ENCODE measurements at regions not wholly inside any gene's neighbourhood (a gene's known extent, or its start where the extent isn't known, plus 50 kb on each side); places are given as distances from the start of the nearest gene placed in this dataset.

DNA sequence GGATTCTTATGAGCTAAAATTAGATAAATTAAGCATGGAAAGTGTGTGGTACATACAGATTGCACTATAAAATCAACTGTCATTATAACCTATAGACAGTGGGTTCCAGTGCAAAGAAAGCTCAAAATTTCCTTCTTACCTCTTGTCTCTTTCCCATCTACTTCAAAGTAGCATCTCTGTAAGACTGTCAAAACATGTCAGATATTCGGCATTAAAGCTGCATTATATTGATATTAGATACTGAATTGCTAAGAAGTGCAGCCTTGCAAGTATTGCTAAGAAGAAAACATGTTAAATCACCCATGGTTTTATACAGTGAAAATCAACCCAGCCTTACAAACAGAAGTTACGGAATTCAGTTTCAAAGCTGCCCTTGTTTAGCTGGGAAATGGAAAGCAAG lies 849.8 kb upstream of the FAT3 start:
- TF ChIP-seq POLR2A (IDR thresholded peaks at IDR 0.05; ENCODE audit: low read depth, low read length) = no peak
- no peak for TF ChIP-seq EZH2 (IDR thresholded peaks at IDR 0.05; ENCODE audit: borderline replicate concordance, low read depth, low read length, severe bottlenecking)
- TF ChIP-seq, protein P1, sequence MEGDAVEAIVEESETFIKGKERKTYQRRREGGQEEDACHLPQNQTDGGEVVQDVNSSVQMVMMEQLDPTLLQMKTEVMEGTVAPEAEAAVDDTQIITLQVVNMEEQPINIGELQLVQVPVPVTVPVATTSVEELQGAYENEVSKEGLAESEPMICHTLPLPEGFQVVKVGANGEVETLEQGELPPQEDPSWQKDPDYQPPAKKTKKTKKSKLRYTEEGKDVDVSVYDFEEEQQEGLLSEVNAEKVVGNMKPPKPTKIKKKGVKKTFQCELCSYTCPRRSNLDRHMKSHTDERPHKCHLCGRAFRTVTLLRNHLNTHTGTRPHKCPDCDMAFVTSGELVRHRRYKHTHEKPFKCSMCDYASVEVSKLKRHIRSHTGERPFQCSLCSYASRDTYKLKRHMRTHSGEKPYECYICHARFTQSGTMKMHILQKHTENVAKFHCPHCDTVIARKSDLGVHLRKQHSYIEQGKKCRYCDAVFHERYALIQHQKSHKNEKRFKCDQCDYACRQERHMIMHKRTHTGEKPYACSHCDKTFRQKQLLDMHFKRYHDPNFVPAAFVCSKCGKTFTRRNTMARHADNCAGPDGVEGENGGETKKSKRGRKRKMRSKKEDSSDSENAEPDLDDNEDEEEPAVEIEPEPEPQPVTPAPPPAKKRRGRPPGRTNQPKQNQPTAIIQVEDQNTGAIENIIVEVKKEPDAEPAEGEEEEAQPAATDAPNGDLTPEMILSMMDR (IDR thresholded peaks at IDR 0.05; ENCODE audit: extremely low read depth in 1 of 2, insufficient read depth in 1 of 2, low read depth in 1 of 2, low read length in 2 of 2) = no peak
- TF ChIP-seq, protein P2, sequence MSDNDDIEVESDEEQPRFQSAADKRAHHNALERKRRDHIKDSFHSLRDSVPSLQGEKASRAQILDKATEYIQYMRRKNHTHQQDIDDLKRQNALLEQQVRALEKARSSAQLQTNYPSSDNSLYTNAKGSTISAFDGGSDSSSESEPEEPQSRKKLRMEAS (IDR thresholded peaks at IDR 0.05; ENCODE audit: insufficient read depth, insufficient read length) = no peak
- TF ChIP-seq POLR2AphosphoS5 (IDR thresholded peaks at IDR 0.05; ENCODE audit: insufficient read depth, low read depth, low read length) = no peak
- TF ChIP-seq JUN (IDR thresholded peaks at IDR 0.05; ENCODE audit: borderline replicate concordance, insufficient read depth, insufficient read length, low read depth) = no peak
- no peak for TF ChIP-seq MYC (IDR thresholded peaks at IDR 0.05; ENCODE audit: low read depth, low read length)
- TF ChIP-seq GATA2 (IDR thresholded peaks at IDR 0.05; ENCODE audit: insufficient read depth, insufficient read length, low read depth, low read length) = no peak

All from endothelial cell of umbilical vein (primary cell).